ENCODE measurements at regions not wholly inside any gene's neighbourhood (a gene's known extent, or its start where the extent isn't known, plus 50 kb on each side); places are given as distances from the start of the nearest gene placed in this dataset.
"Not testable (repeated sequence)": the region's sequence is repeated elsewhere in the genome, so short reads cannot be mapped to it uniquely, and the experiment has no call there.

- no peak for DNase-seq
Measured at GRCh38 chr13:107641574-107641973, 573.8 kb downstream of the LIG4 start.

- no peak for DNase-seq
Measured at GRCh38 chr13:107625648-107626047, 589.7 kb downstream of the LIG4 start.

GRCh38 chr13:107617527-107617926 is 597.8 kb downstream of the LIG4 start:
- no peak for DNase-seq

- no peak for DNase-seq
Measured at GRCh38 chr13:107612376-107612775, 603.0 kb downstream of the LIG4 start.

GRCh38 chr13:107608736-107609135 is 606.6 kb downstream of the LIG4 start:
- DNase-seq = no peak

- no peak for DNase-seq
Measured at GRCh38 chr13:107600971-107601370, 614.4 kb downstream of the LIG4 start.

- DNase-seq = not testable (repeated sequence)
Measured at GRCh38 chr13:107596306-107596705, 619.0 kb downstream of the LIG4 start.

GRCh38 chr13:107590556-107590955 is 624.8 kb downstream of the LIG4 start:
- DNase-seq = no peak

GRCh38 chr13:107587681-107588080 is 627.7 kb downstream of the LIG4 start:
- no peak for DNase-seq

- no peak for DNase-seq
Measured at GRCh38 chr13:107586216-107586615, 629.1 kb downstream of the LIG4 start.

GRCh38 chr13:107585469-107586180 is 629.7 kb downstream of the LIG4 start:
- no peak for DNase-seq

GRCh38 chr13:107582171-107582570 is 633.2 kb downstream of the LIG4 start:
- DNase-seq = no peak

- no peak for DNase-seq
Measured at GRCh38 chr13:107580741-107581412, 634.5 kb downstream of the LIG4 start.

- no peak for DNase-seq
Measured at GRCh38 chr13:107576430-107576829, 638.9 kb downstream of the LIG4 start.

- no peak for DNase-seq
Measured at GRCh38 chr13:107574517-107575210, 640.7 kb downstream of the LIG4 start.

- no peak for DNase-seq
Measured at GRCh38 chr13:107573184-107573583, 642.2 kb downstream of the LIG4 start.

- no peak for DNase-seq
Measured at GRCh38 chr13:107572156-107572555, 643.2 kb downstream of the LIG4 start.

GRCh38 chr13:107568181-107568580 is 647.2 kb downstream of the LIG4 start:
- DNase-seq = no peak

- no peak for DNase-seq
Measured at GRCh38 chr13:107563099-107563925, 652.0 kb downstream of the LIG4 start.

- no peak for DNase-seq
Measured at GRCh38 chr13:107562203-107562602, 653.1 kb downstream of the LIG4 start.

GRCh38 chr13:107554460-107554859 is 660.9 kb downstream of the LIG4 start:
- DNase-seq = no peak

- no peak for DNase-seq
Measured at GRCh38 chr13:107553838-107554237, 661.5 kb downstream of the LIG4 start.

GRCh38 chr13:107551521-107551920 is 663.8 kb downstream of the LIG4 start:
- DNase-seq = no peak

Data from activated CD4-positive, alpha-beta T cell treated with anti-CD3 and anti-CD28 coated beads for 48 hours (primary cell).